ENCODE measurements at regions not wholly inside any gene's neighbourhood (a gene's known extent, or its start where the extent isn't known, plus 50 kb on each side); places are given as distances from the start of the nearest gene placed in this dataset.

DNA sequence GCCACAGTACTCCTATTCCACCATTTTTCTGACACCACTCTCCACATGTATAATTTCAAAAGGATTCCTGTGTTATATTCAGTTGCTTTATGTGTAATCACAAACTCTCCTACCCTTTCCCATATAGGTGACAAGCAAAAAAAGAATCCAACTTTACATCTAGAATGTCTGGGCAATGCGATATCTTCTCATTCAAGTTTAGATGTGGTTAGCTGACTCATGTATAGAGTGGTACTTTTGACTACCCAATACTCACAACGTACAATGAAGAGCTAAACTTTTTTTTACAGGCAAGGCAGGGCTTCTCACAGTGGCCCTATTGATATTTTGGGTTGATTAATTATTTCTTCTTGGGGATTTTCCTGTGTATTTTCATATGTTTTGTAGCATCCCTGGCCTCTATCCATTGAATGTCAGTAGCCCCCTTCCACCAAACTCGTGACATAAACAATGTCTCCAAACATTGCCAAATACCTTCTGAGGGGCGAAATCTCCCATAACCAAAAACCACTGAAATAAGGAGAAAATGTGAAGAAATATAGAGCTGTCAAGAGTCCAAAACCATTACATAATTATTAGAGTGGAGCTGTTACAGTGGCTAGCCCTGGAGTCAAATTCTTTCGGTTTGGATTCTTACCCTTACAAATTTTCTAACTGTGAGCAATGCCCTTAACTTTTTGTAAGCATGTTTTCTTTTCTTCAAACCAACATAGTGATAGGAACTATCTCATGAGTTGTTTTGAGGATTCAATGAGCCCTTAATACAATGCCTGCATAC, 342.6 kb downstream of the NSUN3 start:
- TF ChIP-seq POLR2AphosphoS5 (IDR thresholded peaks at IDR 0.05): no peak
- TF ChIP-seq, protein P1, sequence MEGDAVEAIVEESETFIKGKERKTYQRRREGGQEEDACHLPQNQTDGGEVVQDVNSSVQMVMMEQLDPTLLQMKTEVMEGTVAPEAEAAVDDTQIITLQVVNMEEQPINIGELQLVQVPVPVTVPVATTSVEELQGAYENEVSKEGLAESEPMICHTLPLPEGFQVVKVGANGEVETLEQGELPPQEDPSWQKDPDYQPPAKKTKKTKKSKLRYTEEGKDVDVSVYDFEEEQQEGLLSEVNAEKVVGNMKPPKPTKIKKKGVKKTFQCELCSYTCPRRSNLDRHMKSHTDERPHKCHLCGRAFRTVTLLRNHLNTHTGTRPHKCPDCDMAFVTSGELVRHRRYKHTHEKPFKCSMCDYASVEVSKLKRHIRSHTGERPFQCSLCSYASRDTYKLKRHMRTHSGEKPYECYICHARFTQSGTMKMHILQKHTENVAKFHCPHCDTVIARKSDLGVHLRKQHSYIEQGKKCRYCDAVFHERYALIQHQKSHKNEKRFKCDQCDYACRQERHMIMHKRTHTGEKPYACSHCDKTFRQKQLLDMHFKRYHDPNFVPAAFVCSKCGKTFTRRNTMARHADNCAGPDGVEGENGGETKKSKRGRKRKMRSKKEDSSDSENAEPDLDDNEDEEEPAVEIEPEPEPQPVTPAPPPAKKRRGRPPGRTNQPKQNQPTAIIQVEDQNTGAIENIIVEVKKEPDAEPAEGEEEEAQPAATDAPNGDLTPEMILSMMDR (IDR thresholded peaks at IDR 0.05): no peak
- no peak for TF ChIP-seq EP300 (IDR thresholded peaks at IDR 0.05)
- no peak for TF ChIP-seq POLR2A (IDR thresholded peaks at IDR 0.05; ENCODE audit: low read depth)
